GM12891 (cell line): ENCODE measurements at regions not wholly inside any gene's neighbourhood (a gene's known extent, or its start where the extent isn't known, plus 50 kb on each side); places are given as distances from the start of the nearest gene placed in this dataset.
"Not testable (repeated sequence)": the region's sequence is repeated elsewhere in the genome, so short reads cannot be mapped to it uniquely, and the experiment has no call there.

ENCODE experiments used
- DNase-seq: peaks from one replicate; pipeline ENCODE4 v3.0.0; 2011; ENCODE audit warnings: low spot score; ENCODE audit not compliant: insufficient read length
- FAIRE-seq: peaks from 2 replicates; lab custom pipeline; 2011; peaks lifted over from hg19 to GRCh38; lab: Jason Lieb, UNC
- PAX5 ChIP-seq: IDR thresholded peaks from 2 replicates; pipeline ENCODE4 v1.6.1; 2011; ENCODE audit warnings: low read length, moderate library complexity, mild to moderate bottlenecking; ENCODE audit not compliant: insufficient read depth, severe bottlenecking
- POLR2A ChIP-seq: IDR thresholded peaks from 2 replicates; pipeline ENCODE4 v1.6.1; 2011; ENCODE audit warnings: low read depth, low read length, control low read depth
- POLR2AphosphoS5 ChIP-seq: IDR thresholded peaks from 2 replicates; pipeline ENCODE4 v1.6.1; 2011; ENCODE audit warnings: low read depth, low read length, control low read depth
- POU2F2 ChIP-seq: IDR thresholded peaks from 2 replicates; pipeline ENCODE4 v1.6.1; 2011; ENCODE audit warnings: low read depth, mild to moderate bottlenecking, control low read depth, low read length, moderate library complexity
- SPI1 ChIP-seq: IDR thresholded peaks from 2 replicates; pipeline ENCODE4 v1.6.1; 2011; ENCODE audit warnings: low read depth, low read length, control low read depth
- TAF1 ChIP-seq: IDR thresholded peaks from 2 replicates; pipeline ENCODE4 v1.6.1; 2011; ENCODE audit warnings: low read depth, low read length, control low read depth

- TF ChIP-seq POLR2AphosphoS5 (no peak), SPI1 (no peak), PAX5 (no peak), POLR2A (no peak), TAF1 (no peak), POU2F2 (no peak)
- DNase-seq (no peak), FAIRE-seq (no peak)
Observed at GRCh38 chr4:123597586-123597985, 201.0 kb downstream of the SPRY1 start.

GRCh38 chr4:123598331-123598730, 201.7 kb downstream of the SPRY1 start:
- TF ChIP-seq TAF1, result no peak
- TF ChIP-seq POLR2A, result no peak
- no peak for TF ChIP-seq PAX5
- TF ChIP-seq POU2F2, result no peak
- no peak for TF ChIP-seq SPI1
- TF ChIP-seq POLR2AphosphoS5, result no peak
- FAIRE-seq, result no peak
- DNase-seq, result no peak

- FAIRE-seq, result no peak
- TF ChIP-seq TAF1, result no peak
- no peak for TF ChIP-seq POLR2A
- no peak for TF ChIP-seq POU2F2
- no peak for TF ChIP-seq POLR2AphosphoS5
- TF ChIP-seq SPI1, result no peak
- no peak for TF ChIP-seq PAX5
- no peak for DNase-seq
Observed at GRCh38 chr4:123599061-123599919, 202.7 kb downstream of the SPRY1 start.

GRCh38 chr4:123599920-123600810, 203.6 kb downstream of the SPRY1 start:
- TF ChIP-seq SPI1, result peak; percentile 79
- TF ChIP-seq TAF1, result no peak
- TF ChIP-seq POLR2A, result no peak
- peak; percentile 96 for TF ChIP-seq POU2F2
- no peak for TF ChIP-seq POLR2AphosphoS5
- no peak for TF ChIP-seq PAX5
- FAIRE-seq (peak; percentile 82), DNase-seq (peak; percentile 23)

GRCh38 chr4:123600987-123601904, 204.7 kb downstream of the SPRY1 start:
- TF ChIP-seq PAX5 (no peak), TAF1 (no peak), POLR2AphosphoS5 (no peak), POLR2A (no peak), POU2F2 (no peak), SPI1 (no peak)
- no peak for DNase-seq
- FAIRE-seq, result no peak

GRCh38 chr4:123602007-123602406, 205.4 kb downstream of the SPRY1 start:
- FAIRE-seq (no peak), DNase-seq (no peak)
- TF ChIP-seq POLR2AphosphoS5 (no peak), PAX5 (no peak), POU2F2 (no peak), POLR2A (no peak), TAF1 (no peak)

- no peak for DNase-seq
- TF ChIP-seq TAF1, result no peak
- TF ChIP-seq POLR2AphosphoS5, result no peak
- no peak for TF ChIP-seq POLR2A
- no peak for TF ChIP-seq POU2F2
- no peak for TF ChIP-seq PAX5
- no peak for TF ChIP-seq SPI1
- FAIRE-seq, result no peak
Observed at GRCh38 chr4:123603165-123603564, 206.6 kb downstream of the SPRY1 start.

- not testable (repeated sequence) for FAIRE-seq, DNase-seq
Observed at GRCh38 chr4:123605797-123606196, 209.2 kb downstream of the SPRY1 start.

- TF ChIP-seq POU2F2 (no peak), POLR2AphosphoS5 (no peak), SPI1 (no peak), TAF1 (no peak), PAX5 (no peak), POLR2A (no peak)
- FAIRE-seq, result no peak
- no peak for DNase-seq
Observed at GRCh38 chr4:123606336-123606735, 209.7 kb downstream of the SPRY1 start.

- DNase-seq (no peak), FAIRE-seq (no peak)
- TF ChIP-seq POU2F2 (no peak), POLR2A (no peak), POLR2AphosphoS5 (no peak), SPI1 (no peak), PAX5 (no peak), TAF1 (no peak)
Observed at GRCh38 chr4:123606946-123607542, 210.4 kb downstream of the SPRY1 start.
